ENCODE measurements at regions not wholly inside any gene's neighbourhood (a gene's known extent, or its start where the extent isn't known, plus 50 kb on each side); places are given as distances from the start of the nearest gene placed in this dataset.
"Not testable (repeated sequence)": the region's sequence is repeated elsewhere in the genome, so short reads cannot be mapped to it uniquely, and the experiment has no call there.

- H2AK5ac ChIP-seq (ENCODE audit: low read length, severe bottlenecking); H3K18ac ChIP-seq (ENCODE audit: low read depth in 1 of 2, low read length in 2 of 2); H3K4me3 ChIP-seq (ENCODE audit: insufficient read depth in 1 of 2, low read depth in 1 of 2, low read length in 2 of 2); H4K8ac ChIP-seq (ENCODE audit: low read length); H4K91ac ChIP-seq (ENCODE audit: low read length); H2BK120ac ChIP-seq (ENCODE audit: low read depth, low read length); DNase-seq; H3K14ac ChIP-seq (ENCODE audit: low read length in 2 of 2); H3K79me1 ChIP-seq (replicated peaks; ENCODE audit: low read length, poor library complexity, severe bottlenecking); H3K4ac ChIP-seq (ENCODE audit: low read depth in 1 of 2, low read length in 2 of 2); H2BK15ac ChIP-seq (ENCODE audit: low read depth, poor library complexity, severe bottlenecking); H3K36me3 ChIP-seq (ENCODE audit: control insufficient read depth in 1 of 2, insufficient read depth in 2 of 2, low read depth in 1 of 2, low read length in 2 of 2); H2AFZ ChIP-seq (ENCODE audit: low read depth, low read length); H3K9ac ChIP-seq (ENCODE audit: low read length); H2BK12ac ChIP-seq (ENCODE audit: low read length in 2 of 2); H3K9me3 ChIP-seq (ENCODE audit: control insufficient read depth, low read length); H3K4me2 ChIP-seq (ENCODE audit: low read length, poor library complexity, severe bottlenecking); H2BK5ac ChIP-seq (ENCODE audit: low read depth, low read length, poor library complexity, severe bottlenecking); H3K27me3 ChIP-seq (ENCODE audit: control insufficient read depth in 1 of 2, insufficient read depth in 1 of 2, low read length in 2 of 2); H3K23ac ChIP-seq (ENCODE audit: low read length in 2 of 2); H3K4me1 ChIP-seq (ENCODE audit: control insufficient read depth, insufficient read depth, low read depth, low read length); H3K27ac ChIP-seq (ENCODE audit: low read length, poor library complexity, severe bottlenecking): not testable (repeated sequence)
- WGBS, result 94% methylated on average over 7 of the region's 7 CpGs
Observed at GRCh38 chr22:33989263-33989662, 69.0 kb upstream of the LARGE1 start.

- Histone ChIP-seq H2BK12ac (ENCODE audit: low read length in 2 of 2) (no peak overlapping the region), H2BK15ac (ENCODE audit: low read depth, poor library complexity, severe bottlenecking) (no peak overlapping the region), H3K9ac (ENCODE audit: low read length) (no peak overlapping the region), H3K4me2 (ENCODE audit: low read length, poor library complexity, severe bottlenecking) (no peak overlapping the region), H2AFZ (ENCODE audit: low read depth, low read length) (no peak overlapping the region), H3K79me1 (replicated peaks; ENCODE audit: low read length, poor library complexity, severe bottlenecking) (no peaks in the 10 kb centered on the region), H2BK120ac (ENCODE audit: low read depth, low read length) (no peak overlapping the region), H3K4me1 (ENCODE audit: control insufficient read depth, insufficient read depth, low read depth, low read length) (no peaks in the 10 kb centered on the region), H2AK5ac (ENCODE audit: low read length, severe bottlenecking) (no peak overlapping the region), H3K4me3 (ENCODE audit: insufficient read depth in 1 of 2, low read depth in 1 of 2, low read length in 2 of 2) (no peak overlapping the region), H3K23ac (ENCODE audit: low read length in 2 of 2) (no peak overlapping the region), H2BK5ac (ENCODE audit: low read depth, low read length, poor library complexity, severe bottlenecking) (no peak overlapping the region), H3K18ac (ENCODE audit: low read depth in 1 of 2, low read length in 2 of 2) (no peak overlapping the region), H3K14ac (ENCODE audit: low read length in 2 of 2) (no peak overlapping the region), H3K27ac (ENCODE audit: low read length, poor library complexity, severe bottlenecking) (no peak overlapping the region), H3K27me3 (ENCODE audit: control insufficient read depth in 1 of 2, insufficient read depth in 1 of 2, low read length in 2 of 2) (no peaks in the 10 kb centered on the region), H4K91ac (ENCODE audit: low read length) (no peak overlapping the region), H3K9me3 (ENCODE audit: control insufficient read depth, low read length) (no peaks in the 10 kb centered on the region), H3K4ac (ENCODE audit: low read depth in 1 of 2, low read length in 2 of 2) (no peak overlapping the region), H3K36me3 (ENCODE audit: control insufficient read depth in 1 of 2, insufficient read depth in 2 of 2, low read depth in 1 of 2, low read length in 2 of 2) (no peaks in the 10 kb centered on the region), H4K8ac (ENCODE audit: low read length) (no peak overlapping the region)
- no peak for DNase-seq
- WGBS, result 83% methylated on average over 1 of the region's 1 CpG
Observed at GRCh38 chr22:33991620-33992019, 71.3 kb upstream of the LARGE1 start.

- no peak overlapping the region for H3K14ac ChIP-seq (ENCODE audit: low read length in 2 of 2)
- no peak overlapping the region for H3K4me2 ChIP-seq (ENCODE audit: low read length, poor library complexity, severe bottlenecking)
- H3K4me1 ChIP-seq (ENCODE audit: control insufficient read depth, insufficient read depth, low read depth, low read length), result no peaks in the 10 kb centered on the region
- H4K8ac ChIP-seq (ENCODE audit: low read length), result no peak overlapping the region
- H3K27me3 ChIP-seq (ENCODE audit: control insufficient read depth in 1 of 2, insufficient read depth in 1 of 2, low read length in 2 of 2), result no peaks in the 10 kb centered on the region
- no peaks in the 10 kb centered on the region for H3K36me3 ChIP-seq (ENCODE audit: control insufficient read depth in 1 of 2, insufficient read depth in 2 of 2, low read depth in 1 of 2, low read length in 2 of 2)
- peaks cover 47% of the 10 kb centered on the region for H3K9me3 ChIP-seq (ENCODE audit: control insufficient read depth, low read length)
- no peak overlapping the region for H4K91ac ChIP-seq (ENCODE audit: low read length)
- no peak overlapping the region for H2BK12ac ChIP-seq (ENCODE audit: low read length in 2 of 2)
- no peak overlapping the region for H2AFZ ChIP-seq (ENCODE audit: low read depth, low read length)
- no peak overlapping the region for H2BK5ac ChIP-seq (ENCODE audit: low read depth, low read length, poor library complexity, severe bottlenecking)
- no peak overlapping the region for H3K4me3 ChIP-seq (ENCODE audit: insufficient read depth in 1 of 2, low read depth in 1 of 2, low read length in 2 of 2)
- H3K18ac ChIP-seq (ENCODE audit: low read depth in 1 of 2, low read length in 2 of 2), result no peak overlapping the region
- WGBS, result 100% methylated on average over 1 of the region's 3 CpGs
- DNase-seq, result no peak
- no peak overlapping the region for H3K9ac ChIP-seq (ENCODE audit: low read length)
- no peak overlapping the region for H2BK15ac ChIP-seq (ENCODE audit: low read depth, poor library complexity, severe bottlenecking)
- H3K23ac ChIP-seq (ENCODE audit: low read length in 2 of 2), result no peak overlapping the region
- H3K4ac ChIP-seq (ENCODE audit: low read depth in 1 of 2, low read length in 2 of 2), result no peak overlapping the region
- H3K79me1 ChIP-seq (replicated peaks; ENCODE audit: low read length, poor library complexity, severe bottlenecking), result no peaks in the 10 kb centered on the region
- H2AK5ac ChIP-seq (ENCODE audit: low read length, severe bottlenecking), result no peak overlapping the region
- no peak overlapping the region for H3K27ac ChIP-seq (ENCODE audit: low read length, poor library complexity, severe bottlenecking)
- H2BK120ac ChIP-seq (ENCODE audit: low read depth, low read length), result no peak overlapping the region
Observed at GRCh38 chr22:33996824-33997223, 76.5 kb upstream of the LARGE1 start.

- H3K79me1 ChIP-seq (replicated peaks; ENCODE audit: low read length, poor library complexity, severe bottlenecking), result no peaks in the 10 kb centered on the region
- H3K23ac ChIP-seq (ENCODE audit: low read length in 2 of 2), result no peak overlapping the region
- H3K4me1 ChIP-seq (ENCODE audit: control insufficient read depth, insufficient read depth, low read depth, low read length), result no peaks in the 10 kb centered on the region
- no peak overlapping the region for H3K27ac ChIP-seq (ENCODE audit: low read length, poor library complexity, severe bottlenecking)
- H2BK12ac ChIP-seq (ENCODE audit: low read length in 2 of 2), result no peak overlapping the region
- no peak overlapping the region for H3K4me2 ChIP-seq (ENCODE audit: low read length, poor library complexity, severe bottlenecking)
- H3K4me3 ChIP-seq (ENCODE audit: insufficient read depth in 1 of 2, low read depth in 1 of 2, low read length in 2 of 2), result no peak overlapping the region
- no peak overlapping the region for H2AK5ac ChIP-seq (ENCODE audit: low read length, severe bottlenecking)
- H3K4ac ChIP-seq (ENCODE audit: low read depth in 1 of 2, low read length in 2 of 2), result no peak overlapping the region
- H3K27me3 ChIP-seq (ENCODE audit: control insufficient read depth in 1 of 2, insufficient read depth in 1 of 2, low read length in 2 of 2), result no peaks in the 10 kb centered on the region
- H3K14ac ChIP-seq (ENCODE audit: low read length in 2 of 2), result no peak overlapping the region
- no peak overlapping the region for H2BK15ac ChIP-seq (ENCODE audit: low read depth, poor library complexity, severe bottlenecking)
- H3K9ac ChIP-seq (ENCODE audit: low read length), result no peak overlapping the region
- no peak overlapping the region for H2AFZ ChIP-seq (ENCODE audit: low read depth, low read length)
- H3K18ac ChIP-seq (ENCODE audit: low read depth in 1 of 2, low read length in 2 of 2), result no peak overlapping the region
- no peak overlapping the region for H4K91ac ChIP-seq (ENCODE audit: low read length)
- no peak overlapping the region for H2BK5ac ChIP-seq (ENCODE audit: low read depth, low read length, poor library complexity, severe bottlenecking)
- H3K9me3 ChIP-seq (ENCODE audit: control insufficient read depth, low read length), result peaks cover 54% of the 10 kb centered on the region
- H4K8ac ChIP-seq (ENCODE audit: low read length), result no peak overlapping the region
- H2BK120ac ChIP-seq (ENCODE audit: low read depth, low read length), result no peak overlapping the region
- no peak for DNase-seq
- 40% methylated on average over 1 of the region's 2 CpGs for WGBS
- H3K36me3 ChIP-seq (ENCODE audit: control insufficient read depth in 1 of 2, insufficient read depth in 2 of 2, low read depth in 1 of 2, low read length in 2 of 2), result no peaks in the 10 kb centered on the region
Observed at GRCh38 chr22:34000879-34001526, 80.7 kb upstream of the LARGE1 start.

Measured in mesenchymal stem cell (in vitro differentiated cells and primary cell).